Gastrocnemius medialis (tissue), 4 donors: ENCODE measurements at regions not wholly inside any gene's neighbourhood (a gene's known extent, or its start where the extent isn't known, plus 50 kb on each side); places are given as distances from the start of the nearest gene placed in this dataset.

ENCODE experiments used
- CTCF ChIP-seq, 5 experiments: fragments of 450-650 bp in 3 of 5; fragments of 200-600 bp in 2 of 5; sonication (generic) in 2 of 5; IDR thresholded peaks in 4 of 5; conservative IDR thresholded peaks in 1 of 5; 1 replicate in 4 of 5; 2 replicates in 1 of 5; pipeline ENCODE4 v1.5.1; 2016 to 2019; ENCODE audit warnings: antibody characterized with exemption in 5 of 5, mild to moderate bottlenecking in 3 of 5, moderate library complexity in 3 of 5
- POLR2A ChIP-seq, 2 donors: fragments of 450-650 bp; IDR thresholded peaks; one replicate each; pipeline ENCODE4 v1.6.1; 2017; ENCODE audit warnings: antibody characterized with exemption in 2 of 2, mild to moderate bottlenecking in 2 of 2, moderate library complexity in 2 of 2

- TF ChIP-seq POLR2A (IDR thresholded peaks at IDR 0.05) (no peak), CTCF (IDR thresholded peaks at IDR 0.05 in 4 of 5, conservative IDR thresholded peaks at IDR 0.05 in 1 of 5) (no peak)
These were observed 221.7 kb upstream of the TLE3 start for GRCh38 chr15:70319466-70319865.
